GM12873 (cell line): ENCODE measurements at regions not wholly inside any gene's neighbourhood (a gene's known extent, or its start where the extent isn't known, plus 50 kb on each side); places are given as distances from the start of the nearest gene placed in this dataset.

ENCODE experiments used
- TF ChIP-seq, protein P1 (sequence below): IDR thresholded peaks from 2 replicates; pipeline ENCODE4 v1.5.1; 2012; ENCODE audit warnings: low read depth, mild to moderate bottlenecking, moderate library complexity, low read length, control low read depth; ENCODE audit not compliant: insufficient read depth; ENCODE audit errors: missing control alignments

DNA sequence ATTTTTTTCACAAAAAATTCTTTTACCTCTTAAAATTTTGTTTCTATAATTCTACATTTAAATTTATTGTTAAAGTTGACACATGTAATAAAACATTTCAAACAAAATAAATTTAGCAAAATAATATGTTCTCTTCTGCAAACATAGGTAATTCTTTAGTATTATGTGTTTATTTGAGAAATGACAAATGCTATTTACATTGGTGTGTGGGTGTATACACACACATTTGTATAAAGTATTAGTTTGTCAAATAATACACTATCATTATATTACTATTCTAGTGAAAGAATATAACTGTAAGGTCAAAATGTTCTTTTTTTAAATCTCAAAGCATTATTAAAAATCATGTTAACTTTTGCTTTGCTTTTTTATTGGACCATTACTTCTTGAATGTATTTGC lies 1370.6 kb downstream of the SI start:
- TF ChIP-seq, protein P1, sequence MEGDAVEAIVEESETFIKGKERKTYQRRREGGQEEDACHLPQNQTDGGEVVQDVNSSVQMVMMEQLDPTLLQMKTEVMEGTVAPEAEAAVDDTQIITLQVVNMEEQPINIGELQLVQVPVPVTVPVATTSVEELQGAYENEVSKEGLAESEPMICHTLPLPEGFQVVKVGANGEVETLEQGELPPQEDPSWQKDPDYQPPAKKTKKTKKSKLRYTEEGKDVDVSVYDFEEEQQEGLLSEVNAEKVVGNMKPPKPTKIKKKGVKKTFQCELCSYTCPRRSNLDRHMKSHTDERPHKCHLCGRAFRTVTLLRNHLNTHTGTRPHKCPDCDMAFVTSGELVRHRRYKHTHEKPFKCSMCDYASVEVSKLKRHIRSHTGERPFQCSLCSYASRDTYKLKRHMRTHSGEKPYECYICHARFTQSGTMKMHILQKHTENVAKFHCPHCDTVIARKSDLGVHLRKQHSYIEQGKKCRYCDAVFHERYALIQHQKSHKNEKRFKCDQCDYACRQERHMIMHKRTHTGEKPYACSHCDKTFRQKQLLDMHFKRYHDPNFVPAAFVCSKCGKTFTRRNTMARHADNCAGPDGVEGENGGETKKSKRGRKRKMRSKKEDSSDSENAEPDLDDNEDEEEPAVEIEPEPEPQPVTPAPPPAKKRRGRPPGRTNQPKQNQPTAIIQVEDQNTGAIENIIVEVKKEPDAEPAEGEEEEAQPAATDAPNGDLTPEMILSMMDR: no peak

DNA sequence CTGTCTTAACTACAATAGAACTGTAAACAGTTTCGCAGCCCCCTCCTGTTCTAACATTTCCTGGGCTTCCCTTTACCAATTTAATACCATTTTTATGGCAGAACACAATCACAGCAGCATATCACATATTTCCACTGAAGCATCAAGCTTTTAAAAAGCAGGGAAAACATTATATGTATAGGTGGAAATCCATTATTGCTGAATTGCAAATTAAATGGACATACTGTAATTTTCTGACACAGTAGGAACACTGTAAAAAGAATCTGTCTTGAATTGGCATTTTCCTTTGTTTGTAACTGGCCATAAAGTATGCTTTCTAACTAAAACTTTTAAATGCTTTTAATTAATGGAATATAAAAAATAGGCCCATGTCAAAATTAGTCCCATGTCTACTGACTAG lies 1385.8 kb downstream of the SI start:
- TF ChIP-seq, protein P1: no peak

DNA sequence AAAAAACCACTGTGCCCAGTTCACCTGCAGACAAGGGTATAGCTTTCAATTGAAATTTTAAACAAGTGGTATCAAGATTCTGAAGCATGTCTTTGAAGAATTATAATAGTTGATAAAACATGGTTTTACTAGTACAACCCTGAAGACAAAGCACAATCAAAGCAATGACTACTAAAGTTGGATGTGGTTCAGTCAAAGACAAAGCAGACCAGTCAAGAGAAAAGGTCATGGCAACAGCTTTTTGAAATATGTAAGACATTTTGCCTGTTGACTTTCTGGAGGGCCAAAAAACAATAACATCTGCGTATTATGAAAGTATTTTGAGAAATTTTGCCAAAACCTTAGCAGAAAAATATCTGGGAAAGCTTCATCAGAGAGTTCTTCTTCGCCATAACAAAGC lies 1393.6 kb downstream of the SI start:
- TF ChIP-seq, protein P1: no peak

DNA sequence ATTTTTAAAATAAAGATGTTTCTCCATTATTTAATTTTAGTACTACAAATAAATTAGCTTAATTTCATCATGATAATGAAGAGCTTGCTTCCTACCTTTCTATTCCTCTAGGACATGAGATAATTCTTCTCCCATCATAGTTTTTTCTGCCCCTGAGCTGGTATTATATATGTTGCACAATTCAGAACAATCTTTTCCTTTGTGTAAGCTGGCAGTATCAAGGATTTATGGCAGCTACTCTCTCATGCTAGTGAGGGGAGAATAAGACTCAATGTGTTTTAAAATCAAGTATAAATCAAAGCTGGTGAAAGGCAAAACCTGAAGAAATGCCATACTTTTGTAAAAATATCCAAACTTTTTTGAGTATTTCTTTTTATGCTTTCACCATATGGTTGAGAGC lies 1405.3 kb downstream of the SI start:
- TF ChIP-seq, protein P1: no peak

DNA sequence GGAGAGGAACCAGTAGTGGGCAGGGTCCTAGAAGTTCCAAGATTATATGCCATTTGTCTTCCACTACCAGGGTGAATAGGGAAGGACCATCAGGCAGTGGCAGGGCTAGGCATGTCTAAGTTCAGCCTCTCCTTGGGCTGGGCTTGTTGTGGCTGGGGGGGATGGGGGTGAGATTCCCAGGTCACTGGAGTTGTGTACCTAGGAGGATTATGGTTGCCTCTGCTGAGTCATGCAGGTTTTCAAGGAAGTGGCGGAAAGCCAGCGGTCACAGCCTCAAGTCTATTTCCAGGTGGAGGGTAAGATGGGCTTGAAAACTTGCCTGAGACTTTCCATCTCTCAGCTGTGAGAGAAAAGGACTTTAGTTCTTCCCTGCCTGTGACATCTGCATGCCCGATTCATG lies 1407.1 kb downstream of the SI start:
- TF ChIP-seq, protein P1: no peak

DNA sequence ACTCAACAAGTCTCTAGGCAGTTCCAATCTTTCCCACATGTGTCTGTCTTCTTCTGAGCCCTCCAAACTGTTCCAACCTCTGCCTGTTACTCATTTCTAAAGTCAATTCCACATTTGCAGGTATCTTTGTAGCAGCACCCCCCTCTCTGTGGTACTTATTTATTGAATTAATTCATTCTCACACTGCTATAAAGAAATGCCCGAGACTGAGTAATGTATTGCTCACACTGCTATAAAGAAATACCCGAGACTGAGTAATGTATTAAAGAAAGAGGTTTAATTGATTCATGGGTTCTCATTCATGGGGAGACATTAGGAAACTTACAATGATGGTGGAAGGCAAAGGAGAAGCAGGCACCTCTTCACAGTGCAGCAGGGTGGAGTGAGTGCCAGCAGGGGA lies 1413.8 kb downstream of the SI start:
- TF ChIP-seq, protein P1: no peak

DNA sequence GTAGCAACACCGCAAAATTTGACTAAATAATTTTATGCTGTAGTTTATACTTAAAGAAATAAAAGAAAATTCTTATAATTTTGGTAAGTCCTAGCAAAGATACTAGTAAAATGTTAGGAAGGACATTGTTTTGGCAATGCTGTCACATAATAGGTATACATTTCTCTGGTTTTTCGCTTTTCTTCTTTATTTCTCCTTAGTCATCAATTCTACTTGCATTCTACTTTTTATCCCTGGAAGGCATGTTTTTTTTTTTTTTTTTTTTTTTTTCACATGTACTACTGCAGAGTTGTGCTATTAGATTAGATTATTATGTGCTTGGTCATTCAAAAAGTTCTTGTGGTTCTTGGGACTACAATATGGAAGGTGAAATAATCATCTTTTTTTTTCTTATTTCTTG lies 1421.2 kb downstream of the SI start:
- TF ChIP-seq, protein P1: no peak
